Hematopoietic multipotent progenitor cell (in vitro differentiated cells): ENCODE measurements at regions not wholly inside any gene's neighbourhood (a gene's known extent, or its start where the extent isn't known, plus 50 kb on each side); places are given as distances from the start of the nearest gene placed in this dataset.
"Not testable (repeated sequence)": the region's sequence is repeated elsewhere in the genome, so short reads cannot be mapped to it uniquely, and the experiment has no call there.

Experiments
- DNase-seq, 3 donors: peaks; one replicate each; pipeline ENCODE4 v3.0.0-alpha.2; 2011 to 2015; ENCODE audit warnings: low read depth in 2 of 3, low spot score in 2 of 3

GRCh38 chr2:180246268-180246667, 239.2 kb upstream of the CWC22 start:
- DNase-seq, result no peak

GRCh38 chr2:180240774-180241173, 233.7 kb upstream of the CWC22 start:
- no peak for DNase-seq

GRCh38 chr2:180238729-180239128, 231.6 kb upstream of the CWC22 start:
- no peak for DNase-seq

- not testable (repeated sequence) for DNase-seq
Observed at GRCh38 chr2:180236061-180236460, 229.0 kb upstream of the CWC22 start.

GRCh38 chr2:180235506-180235905, 228.4 kb upstream of the CWC22 start:
- not testable (repeated sequence) for DNase-seq

- not testable (repeated sequence) for DNase-seq
Observed at GRCh38 chr2:180234991-180235390, 227.9 kb upstream of the CWC22 start.

GRCh38 chr2:180231015-180231414, 223.9 kb upstream of the CWC22 start:
- DNase-seq, result no peak

GRCh38 chr2:180227461-180227860, 220.4 kb upstream of the CWC22 start:
- no peak for DNase-seq

- no peak for DNase-seq
Observed at GRCh38 chr2:180225118-180225517, 218.0 kb upstream of the CWC22 start.

- no peak for DNase-seq
Observed at GRCh38 chr2:180222644-180223043, 215.5 kb upstream of the CWC22 start.

- no peak for DNase-seq
Observed at GRCh38 chr2:180219491-180219890, 212.4 kb upstream of the CWC22 start.

GRCh38 chr2:180208841-180209240, 201.7 kb upstream of the CWC22 start:
- DNase-seq, result no peak

GRCh38 chr2:180205621-180206235, 198.6 kb upstream of the CWC22 start:
- DNase-seq, result no peak

- DNase-seq, result no peak
Observed at GRCh38 chr2:180203972-180204371, 196.9 kb upstream of the CWC22 start.

GRCh38 chr2:180202467-180202951, 195.4 kb upstream of the CWC22 start:
- DNase-seq, result no peak

GRCh38 chr2:180196419-180196977, 189.4 kb upstream of the CWC22 start:
- no peak for DNase-seq

GRCh38 chr2:180195847-180196246, 188.8 kb upstream of the CWC22 start:
- DNase-seq, result no peak

GRCh38 chr2:180191432-180192124, 184.5 kb upstream of the CWC22 start:
- no peak for DNase-seq

GRCh38 chr2:180190851-180191250, 183.8 kb upstream of the CWC22 start:
- DNase-seq, result no peak

- DNase-seq, result no peak
Observed at GRCh38 chr2:180187611-180188010, 180.5 kb upstream of the CWC22 start.

- DNase-seq, result no peak
Observed at GRCh38 chr2:180184506-180184905, 177.4 kb upstream of the CWC22 start.

GRCh38 chr2:180180511-180180910, 173.4 kb upstream of the CWC22 start:
- no peak for DNase-seq
